KG1 (cell line): ENCODE measurements at regions not wholly inside any gene's neighbourhood (a gene's known extent, or its start where the extent isn't known, plus 50 kb on each side); places are given as distances from the start of the nearest gene placed in this dataset.
"Not testable (repeated sequence)": the region's sequence is repeated elsewhere in the genome, so short reads cannot be mapped to it uniquely, and the experiment has no call there.

Experiments used
- DNase-seq: peaks from one replicate; lab custom pipeline; 2025; lab: John Stamatoyannopoulos, UW

- not testable (repeated sequence) for DNase-seq
Observed at GRCh38 chr17:30686538-30687479, 137.7 kb downstream of the CRLF3 start.

- DNase-seq, result not testable (repeated sequence)
Observed at GRCh38 chr17:30682280-30682679, 142.2 kb downstream of the CRLF3 start.

DNA sequence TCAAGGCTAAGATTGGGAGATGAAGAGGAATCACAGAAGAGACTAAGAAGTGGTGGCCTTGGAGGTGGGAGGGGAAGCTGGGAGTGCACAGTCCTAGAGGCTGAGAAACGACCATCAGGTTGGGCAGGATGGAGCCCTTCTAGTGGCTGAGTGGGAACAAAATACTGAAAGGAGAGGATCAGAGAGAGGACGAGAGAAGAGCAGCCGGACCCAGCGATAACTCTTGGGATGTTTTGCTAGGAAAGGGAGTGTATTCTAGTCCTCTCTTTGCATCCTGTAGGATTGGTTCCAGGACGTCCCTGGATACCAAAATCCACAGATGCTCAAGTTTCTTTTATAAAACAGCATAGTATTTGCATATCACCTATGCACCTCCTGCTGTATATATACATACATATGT is 143.8 kb downstream of the CRLF3 start:
- not testable (repeated sequence) for DNase-seq

DNA sequence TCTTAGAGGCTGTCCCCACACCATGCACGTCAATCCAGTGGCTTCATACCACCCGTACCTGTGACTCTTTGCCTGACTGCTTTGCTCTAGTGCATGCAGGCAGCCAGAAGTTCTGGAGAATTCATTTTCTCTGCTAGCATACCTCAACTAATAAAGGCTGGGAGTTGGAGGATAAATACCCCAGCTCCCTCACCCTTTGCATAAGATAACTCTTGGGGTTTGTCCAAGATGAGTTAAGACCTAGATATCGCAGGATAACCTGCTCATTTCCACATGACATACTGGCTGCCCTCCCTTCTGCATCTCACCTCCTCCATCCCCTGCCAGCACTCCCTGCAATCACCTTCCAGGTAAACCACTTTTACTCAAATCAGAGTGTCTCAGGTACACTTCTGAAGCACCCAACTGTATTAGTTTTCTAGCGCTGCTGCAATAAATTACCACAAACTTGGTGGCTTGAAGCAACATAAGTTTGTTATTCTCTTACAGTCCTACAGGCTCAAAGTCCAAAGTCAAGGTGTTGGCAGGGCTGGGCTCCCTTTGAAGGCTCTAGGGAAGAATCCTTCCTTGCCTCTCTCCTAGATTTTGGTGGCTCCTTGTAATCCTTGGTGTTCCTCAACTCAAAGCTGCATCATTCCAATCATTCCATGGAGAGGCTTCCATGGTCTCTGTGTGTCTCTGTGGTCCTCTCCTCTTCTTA is 146.8 kb downstream of the CRLF3 start:
- DNase-seq, result no peak

GRCh38 chr17:30675777-30676492 is 148.6 kb downstream of the CRLF3 start:
- not testable (repeated sequence) for DNase-seq

- not testable (repeated sequence) for DNase-seq
Observed at GRCh38 chr17:30669217-30669649, 155.3 kb downstream of the CRLF3 start.

GRCh38 chr17:30668360-30669181 is 155.9 kb downstream of the CRLF3 start:
- not testable (repeated sequence) for DNase-seq

GRCh38 chr17:30667657-30668359 is 156.7 kb downstream of the CRLF3 start:
- DNase-seq, result not testable (repeated sequence)

DNA sequence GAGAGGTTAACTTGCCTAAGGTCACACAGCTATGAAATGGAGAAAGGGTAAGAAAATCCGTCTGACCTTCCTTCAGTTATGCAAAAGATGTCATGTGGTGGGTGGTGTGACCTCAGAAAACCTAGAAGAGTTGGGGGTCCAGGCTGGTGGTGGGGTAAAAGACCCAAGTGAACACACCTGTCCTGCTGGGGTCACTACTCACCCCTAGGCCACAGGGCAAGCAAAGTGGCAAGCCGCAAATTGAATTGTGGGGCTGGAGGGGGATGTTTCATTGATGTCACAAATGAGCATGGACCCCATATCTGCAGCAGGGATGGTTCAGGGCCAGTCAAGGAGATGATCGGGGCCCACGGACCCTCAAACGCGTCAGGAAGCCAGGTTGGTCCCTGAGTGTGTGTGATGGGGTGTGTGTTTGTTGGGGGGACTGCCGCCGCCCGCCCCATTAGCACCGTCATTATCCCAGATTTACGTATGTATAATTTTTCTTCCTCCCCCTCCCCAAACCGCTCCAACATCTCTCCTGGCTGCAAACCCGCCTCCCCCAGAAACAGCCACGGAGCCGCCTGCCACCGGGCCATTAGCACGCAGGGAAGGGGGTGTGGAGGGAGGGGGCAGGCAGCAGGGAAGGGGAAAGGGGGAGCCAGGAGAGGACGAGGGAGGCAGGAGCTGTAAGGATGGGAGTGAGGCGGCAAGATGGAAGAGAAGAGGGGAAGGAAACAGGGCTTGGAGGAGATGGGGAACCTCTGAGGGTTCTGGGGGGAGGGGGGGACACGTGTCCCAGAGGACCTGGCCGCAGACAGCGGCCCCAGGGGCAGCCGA is 157.4 kb downstream of the CRLF3 start:
- DNase-seq, result not testable (repeated sequence)

DNA sequence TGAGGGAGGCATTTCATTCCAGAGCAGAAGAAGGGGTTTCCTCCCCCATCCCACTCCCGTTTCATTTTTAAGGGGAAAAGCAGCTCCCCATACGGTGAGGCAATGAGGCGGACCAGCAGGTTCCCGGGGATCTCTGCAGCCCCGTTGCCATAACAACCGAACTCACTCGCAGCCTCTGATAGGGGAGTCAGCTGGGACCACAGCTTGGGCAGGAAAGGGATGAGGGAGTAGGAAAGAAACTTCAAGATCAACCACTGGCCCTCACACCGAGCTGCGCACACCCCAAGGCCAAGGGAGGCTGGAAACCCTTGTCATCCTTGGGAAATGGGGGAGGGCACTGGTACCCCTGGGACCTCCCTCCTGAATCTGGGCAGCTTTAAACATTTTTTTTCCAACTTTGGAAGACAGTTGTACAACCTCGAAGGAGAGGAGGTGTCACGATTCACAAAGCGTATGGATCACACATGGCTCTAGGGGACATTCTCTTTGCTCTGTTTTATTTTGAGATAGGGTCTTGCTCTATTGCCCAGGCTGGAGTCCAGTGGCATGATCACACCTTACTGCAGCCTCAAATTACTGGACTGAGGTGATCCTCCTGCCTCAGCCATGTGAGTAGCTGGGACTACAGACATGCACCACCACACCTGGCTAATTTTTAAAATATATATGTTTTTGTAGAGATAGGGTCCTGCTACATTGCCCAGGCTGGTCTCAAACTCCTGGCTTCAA is 160.6 kb downstream of the CRLF3 start:
- DNase-seq, result not testable (repeated sequence)

DNA sequence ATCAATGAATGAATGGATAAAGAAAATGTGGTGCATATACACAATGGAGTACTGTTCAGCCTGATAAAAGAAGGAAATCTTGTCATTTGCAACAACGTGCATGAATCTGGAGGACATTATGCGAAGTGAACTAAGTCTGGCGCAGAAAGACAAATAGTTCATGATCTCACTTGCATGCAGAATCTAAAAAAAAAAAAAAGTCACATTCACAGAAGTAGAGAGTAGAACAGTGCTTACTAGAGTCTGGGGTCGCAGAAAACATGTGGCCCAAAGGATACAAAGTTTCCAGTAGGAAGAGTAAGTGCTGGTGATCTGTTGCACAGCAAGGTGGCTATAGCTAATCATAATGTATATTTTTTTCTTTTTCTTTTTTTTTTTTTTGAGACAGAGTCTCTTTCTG is 167.3 kb downstream of the CRLF3 start:
- DNase-seq, result not testable (repeated sequence)

DNA sequence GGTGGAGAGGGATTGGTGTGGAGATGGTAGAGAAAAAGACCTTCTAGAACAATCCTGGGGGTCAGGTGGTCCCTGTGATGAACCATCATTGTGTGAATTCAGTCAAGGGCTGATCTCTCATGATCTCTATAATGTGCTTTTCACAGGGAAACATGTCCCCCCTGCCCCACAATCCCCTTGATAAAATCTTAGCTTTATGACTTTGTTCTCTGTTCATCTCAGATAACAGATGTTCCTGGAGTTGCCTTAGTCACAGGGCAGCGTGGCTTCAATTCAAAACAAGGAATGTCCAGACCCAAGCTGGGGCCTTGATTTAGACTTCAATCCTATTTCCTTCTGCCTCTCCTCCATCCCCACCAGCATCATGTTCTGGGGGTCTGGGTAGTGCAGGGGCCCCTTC is 171.5 kb downstream of the CRLF3 start:
- not testable (repeated sequence) for DNase-seq

GRCh38 chr17:30650149-30650548 is 172.9 kb downstream of the GOSR1 start:
- not testable (repeated sequence) for DNase-seq

GRCh38 chr17:30648015-30648620 is 170.9 kb downstream of the GOSR1 start:
- DNase-seq, result not testable (repeated sequence)

DNA sequence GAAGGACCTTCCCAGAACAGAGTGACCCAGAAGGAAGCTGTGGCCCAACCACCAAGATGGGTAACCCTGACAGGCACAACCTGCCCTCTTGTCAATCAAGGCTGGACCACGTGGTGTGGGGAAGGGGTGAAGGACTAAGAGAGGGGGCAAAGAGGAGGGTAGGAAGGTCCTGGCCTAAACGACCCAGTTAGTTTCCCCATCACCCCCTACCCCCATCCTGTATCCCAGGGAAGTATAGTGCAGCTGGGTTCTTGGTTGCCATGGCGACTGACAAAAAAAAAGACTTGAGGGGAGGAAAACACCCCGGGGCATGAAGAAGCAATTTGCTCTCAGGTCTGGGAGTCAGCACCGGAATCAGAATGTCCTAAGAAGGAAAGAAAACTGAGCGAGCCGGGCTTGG is 168.7 kb downstream of the GOSR1 start:
- DNase-seq, result not testable (repeated sequence)

- not testable (repeated sequence) for DNase-seq
Observed at GRCh38 chr17:30644713-30645112, 167.5 kb downstream of the GOSR1 start.

- DNase-seq, result not testable (repeated sequence)
Observed at GRCh38 chr17:30644287-30644686, 167.1 kb downstream of the GOSR1 start.

GRCh38 chr17:30641428-30641827 is 164.2 kb downstream of the GOSR1 start:
- not testable (repeated sequence) for DNase-seq

GRCh38 chr17:30639391-30639790 is 162.2 kb downstream of the GOSR1 start:
- DNase-seq, result not testable (repeated sequence)
